Neutrophil (primary cell): ENCODE measurements at regions not wholly inside any gene's neighbourhood (a gene's known extent, or its start where the extent isn't known, plus 50 kb on each side); places are given as distances from the start of the nearest gene placed in this dataset.

Experiments
- H3K27ac ChIP-seq: fragments of 200-600 bp; sonication (generic); 2 replicates; pipeline ENCODE4 v1.5.1; 2016; ENCODE audit warnings: mild to moderate bottlenecking, moderate library complexity
- H3K27me3 ChIP-seq: fragments of 200-600 bp; sonication (generic); 2 replicates; pipeline ENCODE4 v1.6.0; 2016; ENCODE audit warnings: mild to moderate bottlenecking
- H3K36me3 ChIP-seq: fragments of 200-600 bp; sonication (generic); 2 replicates; pipeline ENCODE4 v1.5.1; 2017
- H3K4me1 ChIP-seq, 2 experiments: fragments of 200-600 bp in 1 of 2; sonication (generic) in 1 of 2; 1 replicate in 1 of 2; 2 replicates in 1 of 2; pipeline versions ENCODE4 v1.5.1 to v1.6.1; 2013 to 2016; ENCODE audit warnings: low read depth in 1 of 2, low read length in 1 of 2, mild to moderate bottlenecking in 1 of 2, moderate library complexity in 1 of 2; ENCODE audit not compliant: control insufficient read depth in 1 of 2, insufficient read depth in 1 of 2
- H3K4me3 ChIP-seq, 2 experiments: fragments of 200-600 bp in 1 of 2; sonication (generic) in 1 of 2; 1 replicate in 1 of 2; 2 replicates in 1 of 2; pipeline ENCODE4 v1.5.1; 2013 to 2016; ENCODE audit warnings: low read depth in 1 of 2, low read length in 1 of 2, mild to moderate bottlenecking in 1 of 2, moderate library complexity in 1 of 2
- H3K9me3 ChIP-seq: fragments of 200-600 bp; sonication (generic); 2 replicates; pipeline ENCODE4 v1.5.1; 2016
- CTCF ChIP-seq: fragments of 200-600 bp; sonication (generic); IDR thresholded peaks from 2 replicates; pipeline ENCODE4 v1.5.1; 2016; ENCODE audit warnings: antibody characterized with exemption

- Histone ChIP-seq H3K4me1 (peaks cover 10 to 38% of the 10 kb centered on the region in 2 experiments), H3K36me3 (no peaks in the 10 kb centered on the region), H3K27me3 (no peaks in the 10 kb centered on the region), H3K4me3 (no peak overlapping the region), H3K27ac (no peak overlapping the region), H3K9me3 (no peaks in the 10 kb centered on the region)
- TF ChIP-seq CTCF: no peak
Measured at GRCh38 chr1:235925016-235925415, 58.3 kb upstream of the LYST start.

GRCh38 chr1:235923466-235924021, 56.8 kb upstream of the LYST start:
- TF ChIP-seq CTCF: no peak
- H3K4me1 ChIP-seq: peaks cover 25 to 44% of the 10 kb centered on the region in 2 experiments
- peak overlapping the region; percentile 16 for H3K27ac ChIP-seq

GRCh38 chr1:235920596-235921375, 54.1 kb upstream of the LYST start:
- Histone ChIP-seq H3K4me3 (no peak overlapping the region), H3K4me1 (peaks cover 51 to 65% of the 10 kb centered on the region in 2 experiments), H3K36me3 (no peaks in the 10 kb centered on the region), H3K27ac (no peak overlapping the region), H3K9me3 (no peaks in the 10 kb centered on the region), H3K27me3 (no peaks in the 10 kb centered on the region)
- TF ChIP-seq CTCF: no peak

More at GRCh38 chr1:235923466-235924021, 56.8 kb upstream of the LYST start:
- H3K27me3 ChIP-seq: no peaks in the 10 kb centered on the region
- H3K4me3 ChIP-seq: no peak overlapping the region
- H3K9me3 ChIP-seq: no peaks in the 10 kb centered on the region
- H3K36me3 ChIP-seq: no peaks in the 10 kb centered on the region

GRCh38 chr1:235919833-235920441, 53.2 kb upstream of the LYST start:
- Histone ChIP-seq H3K9me3 (no peaks in the 10 kb centered on the region), H3K4me1 (peaks cover 57 to 74% of the 10 kb centered on the region in 2 experiments), H3K4me3 (no peak overlapping the region), H3K36me3 (no peaks in the 10 kb centered on the region), H3K27ac (peak overlapping the region; percentile 31), H3K27me3 (no peaks in the 10 kb centered on the region)
- no peak for TF ChIP-seq CTCF

- TF ChIP-seq CTCF: no peak
- no peak overlapping the region for H3K4me3 ChIP-seq
- H3K27ac ChIP-seq: peak overlapping the region; percentile 83
- H3K9me3 ChIP-seq: no peaks in the 10 kb centered on the region
- H3K27me3 ChIP-seq: no peaks in the 10 kb centered on the region
- H3K4me1 ChIP-seq: peaks cover 57 to 72% of the 10 kb centered on the region in 2 experiments
- no peaks in the 10 kb centered on the region for H3K36me3 ChIP-seq
Measured at GRCh38 chr1:235919127-235919832, 52.6 kb upstream of the LYST start.
